Vagina (tissue), 2 donors: ENCODE measurements at regions not wholly inside any gene's neighbourhood (a gene's known extent, or its start where the extent isn't known, plus 50 kb on each side); places are given as distances from the start of the nearest gene placed in this dataset.

Experiments used
- DNase-seq, 2 donors: peaks; one replicate each; pipeline ENCODE4 v3.0.0-alpha.2; 2017; ENCODE audit errors: extremely low spot score in 2 of 2
- H3K27ac ChIP-seq: fragments of 200-600 bp; sonication (generic); one replicate; pipeline ENCODE4 v1.5.1; 2019
- H3K27me3 ChIP-seq: fragments of 200-600 bp; sonication (generic); one replicate; pipeline ENCODE4 v1.5.1; 2019
- H3K36me3 ChIP-seq, 2 donors: fragments of 200-600 bp; sonication (generic); one replicate each; pipeline ENCODE4 v1.5.1; 2017 to 2019
- H3K4me1 ChIP-seq: fragments of 200-600 bp; sonication (generic); one replicate; pipeline ENCODE4 v1.5.1; 2019
- H3K4me3 ChIP-seq, 2 donors: fragments of 200-600 bp; sonication (generic); 1 replicate in 1 of 2; 2 replicates in 1 of 2; pipeline ENCODE4 v1.5.1; 2016 to 2019
- H3K9me3 ChIP-seq: fragments of 200-600 bp; sonication (generic); one replicate; pipeline ENCODE4 v1.5.1; 2019
- POLR2A ChIP-seq, 2 donors: fragments of 450-650 bp; IDR thresholded peaks; one replicate each; pipeline ENCODE4 v1.6.1; 2017; ENCODE audit warnings: antibody characterized with exemption in 2 of 2, mild to moderate bottlenecking in 2 of 2, moderate library complexity in 2 of 2
- POLR2AphosphoS5 ChIP-seq, 2 donors: sonication (generic); formaldehyde crosslinking; IDR thresholded peaks; one replicate each; pipeline ENCODE4 v1.9.0; 2017; ENCODE audit warnings: antibody characterized with exemption in 2 of 2, mild to moderate bottlenecking in 2 of 2, low read depth in 1 of 2; ENCODE audit not compliant: insufficient read depth in 1 of 2
- intact Hi-C: fragments of 100-400 bp; cut with DNase I; formaldehyde crosslinking; loops from one replicate; pipeline ENCODE4 v1.15.1; 2023
- TF ChIP-seq, protein P1 (sequence below), 3 experiments: fragments of 450-650 bp in 2 of 3; fragments of 200-600 bp in 1 of 3; sonication (generic) in 1 of 3; IDR thresholded peaks; one replicate each; pipeline ENCODE4 v1.5.1; 2017 to 2019; ENCODE audit warnings: antibody characterized with exemption in 3 of 3, mild to moderate bottlenecking in 2 of 3, moderate library complexity in 2 of 3

DNA sequence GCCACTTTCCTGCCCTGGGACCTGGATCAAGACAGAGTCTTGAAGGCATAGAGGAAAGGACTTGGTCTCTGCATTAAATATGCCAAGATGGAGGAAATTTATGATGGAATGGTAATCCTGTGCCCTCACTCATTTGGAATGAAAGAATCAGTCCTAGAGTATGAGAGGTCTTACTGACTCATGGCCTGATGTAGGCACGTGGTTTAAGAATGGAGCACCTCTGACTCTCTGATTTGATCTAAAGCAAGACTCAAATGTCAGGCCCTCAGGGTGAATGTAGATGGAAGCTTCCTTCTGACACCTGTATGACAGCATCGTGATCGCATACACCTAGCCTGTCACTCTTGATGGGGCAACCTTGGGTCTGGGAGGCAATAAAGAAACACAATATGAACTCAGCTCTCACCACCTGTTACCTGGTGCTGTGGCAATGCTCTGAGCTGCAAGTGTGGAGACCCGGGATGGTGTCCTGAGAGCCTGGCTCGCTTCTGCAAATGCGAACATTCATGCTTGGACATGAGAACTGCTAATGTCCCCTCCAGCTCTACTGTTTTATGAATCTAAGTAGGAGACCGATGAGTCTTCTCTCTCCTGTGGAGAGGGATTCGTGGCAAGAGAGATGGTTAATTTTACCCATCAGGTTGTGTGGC lies 229.9 kb downstream of the ABCC12 start:
- Histone ChIP-seq H3K27ac (no peak overlapping the region), H3K9me3 (no peaks in the 10 kb centered on the region), H3K4me1 (no peaks in the 10 kb centered on the region), H3K36me3 (no peaks in the 10 kb centered on the region), H3K4me3 (no peak overlapping the region), H3K27me3 (no peaks in the 10 kb centered on the region)
- intact Hi-C loops, result no loop called here
- TF ChIP-seq, protein P1, sequence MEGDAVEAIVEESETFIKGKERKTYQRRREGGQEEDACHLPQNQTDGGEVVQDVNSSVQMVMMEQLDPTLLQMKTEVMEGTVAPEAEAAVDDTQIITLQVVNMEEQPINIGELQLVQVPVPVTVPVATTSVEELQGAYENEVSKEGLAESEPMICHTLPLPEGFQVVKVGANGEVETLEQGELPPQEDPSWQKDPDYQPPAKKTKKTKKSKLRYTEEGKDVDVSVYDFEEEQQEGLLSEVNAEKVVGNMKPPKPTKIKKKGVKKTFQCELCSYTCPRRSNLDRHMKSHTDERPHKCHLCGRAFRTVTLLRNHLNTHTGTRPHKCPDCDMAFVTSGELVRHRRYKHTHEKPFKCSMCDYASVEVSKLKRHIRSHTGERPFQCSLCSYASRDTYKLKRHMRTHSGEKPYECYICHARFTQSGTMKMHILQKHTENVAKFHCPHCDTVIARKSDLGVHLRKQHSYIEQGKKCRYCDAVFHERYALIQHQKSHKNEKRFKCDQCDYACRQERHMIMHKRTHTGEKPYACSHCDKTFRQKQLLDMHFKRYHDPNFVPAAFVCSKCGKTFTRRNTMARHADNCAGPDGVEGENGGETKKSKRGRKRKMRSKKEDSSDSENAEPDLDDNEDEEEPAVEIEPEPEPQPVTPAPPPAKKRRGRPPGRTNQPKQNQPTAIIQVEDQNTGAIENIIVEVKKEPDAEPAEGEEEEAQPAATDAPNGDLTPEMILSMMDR (IDR thresholded peaks at IDR 0.05), result no peak
- TF ChIP-seq POLR2A (IDR thresholded peaks at IDR 0.05) (no peak), POLR2AphosphoS5 (IDR thresholded peaks at IDR 0.05; ENCODE audit: insufficient read depth in 1 of 2, low read depth in 1 of 2) (no peak)
- DNase-seq, result no peak

DNA sequence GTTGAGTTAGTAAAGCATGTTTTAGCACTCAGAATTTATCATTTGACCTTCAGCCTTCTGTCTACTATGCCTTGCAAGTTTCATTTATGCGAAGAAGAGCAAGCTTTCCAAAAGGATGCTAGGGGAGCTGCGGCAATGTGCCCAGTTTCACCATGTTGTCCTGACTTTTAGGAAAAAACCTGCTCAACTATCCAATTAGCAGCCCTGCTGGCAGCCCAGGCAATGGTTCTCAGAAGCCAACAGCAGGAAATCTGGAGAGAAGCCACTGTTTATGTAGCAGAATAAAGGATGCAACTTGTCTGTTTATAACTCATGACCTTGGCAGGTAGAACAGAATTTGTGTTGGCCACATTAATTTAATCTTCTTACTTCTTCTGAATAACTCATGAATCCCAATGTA lies 230.8 kb downstream of the ABCC12 start:
- Histone ChIP-seq H3K27ac (no peak overlapping the region), H3K27me3 (no peaks in the 10 kb centered on the region), H3K36me3 (no peaks in the 10 kb centered on the region), H3K4me1 (no peaks in the 10 kb centered on the region), H3K9me3 (no peaks in the 10 kb centered on the region), H3K4me3 (no peak overlapping the region)
- intact Hi-C loops, result no loop called here
- DNase-seq, result no peak
- TF ChIP-seq POLR2AphosphoS5 (IDR thresholded peaks at IDR 0.05; ENCODE audit: insufficient read depth in 1 of 2, low read depth in 1 of 2), result no peak
- TF ChIP-seq, protein P1 (IDR thresholded peaks at IDR 0.05), result no peak
- TF ChIP-seq POLR2A (IDR thresholded peaks at IDR 0.05), result no peak

DNA sequence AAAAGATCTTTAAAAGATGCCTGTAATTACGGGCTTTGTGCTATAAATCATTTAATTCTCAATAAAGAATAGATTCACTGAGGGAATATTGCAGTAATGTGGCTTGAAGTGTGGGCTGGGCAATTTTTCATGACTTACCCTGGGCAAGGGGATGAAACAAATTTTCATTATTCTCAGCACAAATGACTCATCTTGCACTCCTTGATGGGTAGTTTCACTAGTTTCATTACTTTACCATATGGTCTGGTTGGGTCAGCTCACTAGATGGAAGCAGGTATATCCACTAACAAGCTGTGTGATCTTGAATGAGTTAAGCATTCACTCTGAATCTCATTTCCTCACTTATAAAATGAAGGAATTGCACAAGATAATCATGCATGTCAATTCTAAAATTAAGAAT lies 234.3 kb downstream of the ABCC12 start:
- Histone ChIP-seq H3K36me3 (no peaks in the 10 kb centered on the region), H3K4me1 (no peaks in the 10 kb centered on the region), H3K9me3 (no peaks in the 10 kb centered on the region), H3K27ac (no peak overlapping the region), H3K27me3 (no peaks in the 10 kb centered on the region), H3K4me3 (no peak overlapping the region)
- TF ChIP-seq POLR2AphosphoS5 (IDR thresholded peaks at IDR 0.05; ENCODE audit: insufficient read depth in 1 of 2, low read depth in 1 of 2), result no peak
- no peak for DNase-seq
- intact Hi-C loops, result no loop called here

DNA sequence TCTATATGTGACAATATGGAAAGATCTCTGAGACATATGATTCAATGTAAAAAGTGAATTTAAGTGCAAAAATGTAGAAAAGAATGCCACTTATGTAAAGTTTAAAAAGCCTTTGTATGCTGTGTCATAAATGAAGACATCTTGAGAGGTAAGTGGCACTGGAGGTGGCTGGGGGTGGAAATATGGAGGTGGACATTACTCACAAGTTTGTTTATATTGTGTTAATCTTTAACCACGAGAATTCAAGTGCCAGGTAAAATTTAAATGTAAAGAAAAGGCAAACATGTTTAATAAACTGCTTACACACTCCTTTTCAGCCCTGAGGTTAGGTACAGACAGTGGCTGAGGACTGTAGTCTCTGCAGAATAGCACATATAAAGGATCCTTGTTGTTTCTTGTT lies 235.1 kb downstream of the ABCC12 start:
- Histone ChIP-seq H3K4me3 (no peak overlapping the region), H3K36me3 (no peaks in the 10 kb centered on the region), H3K9me3 (no peaks in the 10 kb centered on the region), H3K27ac (no peak overlapping the region), H3K4me1 (no peaks in the 10 kb centered on the region), H3K27me3 (no peaks in the 10 kb centered on the region)
- DNase-seq, result no peak
- intact Hi-C loops, result no loop called here
- no peak for TF ChIP-seq POLR2AphosphoS5 (IDR thresholded peaks at IDR 0.05; ENCODE audit: insufficient read depth in 1 of 2, low read depth in 1 of 2)
- TF ChIP-seq, protein P1 (IDR thresholded peaks at IDR 0.05), result no peak
- TF ChIP-seq POLR2A (IDR thresholded peaks at IDR 0.05), result no peak

DNA sequence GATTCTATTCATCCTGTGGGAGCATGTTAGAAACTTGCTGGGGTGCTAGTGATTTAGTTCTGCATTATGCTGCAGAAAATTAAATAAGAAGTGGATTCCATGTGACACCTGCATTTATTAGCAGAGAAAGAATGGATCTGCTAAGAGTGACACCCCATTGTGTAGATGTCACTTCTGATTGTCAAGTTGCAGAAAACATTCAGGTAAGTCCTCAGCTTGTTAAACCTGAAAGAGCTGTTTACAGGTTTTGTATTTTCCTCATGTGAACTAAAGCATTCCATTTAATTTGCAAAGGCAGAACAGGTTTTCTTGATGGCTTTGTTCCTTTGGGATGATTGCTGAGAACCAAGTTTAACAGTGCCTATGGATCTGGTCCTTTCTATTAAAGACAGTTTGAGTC lies 238.7 kb downstream of the ABCC12 start:
- TF ChIP-seq, protein P1 (IDR thresholded peaks at IDR 0.05), result no peak
- no peak for TF ChIP-seq POLR2AphosphoS5 (IDR thresholded peaks at IDR 0.05; ENCODE audit: insufficient read depth in 1 of 2, low read depth in 1 of 2)
- no peak for TF ChIP-seq POLR2A (IDR thresholded peaks at IDR 0.05)
- intact Hi-C loops, result no loop called here
- no peaks in the 10 kb centered on the region for H3K27me3 ChIP-seq
- DNase-seq, result no peak
- no peaks in the 10 kb centered on the region for H3K4me1 ChIP-seq
- H3K4me3 ChIP-seq, result no peak overlapping the region
- H3K36me3 ChIP-seq, result no peaks in the 10 kb centered on the region
- H3K27ac ChIP-seq, result no peak overlapping the region
- no peaks in the 10 kb centered on the region for H3K9me3 ChIP-seq
